A549 (cell line): ENCODE measurements at regions not wholly inside any gene's neighbourhood (a gene's known extent, or its start where the extent isn't known, plus 50 kb on each side); places are given as distances from the start of the nearest gene placed in this dataset.

Source experiments
- ATAC-seq, 2 experiments: fragments of 200-7000 bp in 1 of 2; fragments of >200 bp in 1 of 2; cut with Nextera tagmentation in 1 of 2; cut with Tn5 transposase in 1 of 2; 3 replicates each; pipeline versions ENCODE4 v1.8.0 to v1.9.1; 2018 to 2020; ENCODE audit warnings: mild to moderate bottlenecking in 1 of 2, moderate library complexity in 1 of 2
- CTCF ChIA-PET: fragments of 300-600 bp; sonication (Branson Sonifier 250); formaldehyde crosslinking; extraction: SDS; loops from one replicate; lab custom pipeline; 2021; ENCODE audit warnings: antibody characterized with exemption, inconsistent platforms; lab: Yijun Ruan, JAX
- POLR2A ChIA-PET: fragments of 350-600 bp; formaldehyde crosslinking; extraction: SDS; loops from one replicate; lab custom pipeline; 2021; ENCODE audit warnings: antibody characterized with exemption, inconsistent platforms; lab: Yijun Ruan, JAX
- DNase-seq, 2 experiments: peaks; one replicate each; pipeline versions ENCODE4 v3.0.0 to v3.0.0-alpha.2; 2011 to 2016; ENCODE audit warnings: low read depth in 1 of 2, low spot score in 1 of 2
- FAIRE-seq: peaks from 2 replicates; lab custom pipeline; 2011; peaks lifted over from hg19 to GRCh38; lab: Jason Lieb, UNC
- H3K27ac ChIP-seq, 2 experiments: fragments of >200 bp; sonication (Bioruptor Twin); formaldehyde crosslinking; 3 replicates each; pipeline ENCODE4 v1.5.1; 2016 to 2017
- H3K4me1 ChIP-seq: fragments of >200 bp; sonication (Bioruptor Twin); formaldehyde crosslinking; 3 replicates; pipeline ENCODE4 v1.6.1; 2016
- H3K4me2 ChIP-seq: fragments of >200 bp; sonication (Bioruptor Twin); formaldehyde crosslinking; 3 replicates; pipeline ENCODE4 v1.6.1; 2016
- H3K4me3 ChIP-seq: fragments of >200 bp; sonication (Bioruptor Twin); formaldehyde crosslinking; 3 replicates; pipeline ENCODE4 v1.5.1; 2016
- H3K9me3 ChIP-seq: fragments of >200 bp; sonication (Bioruptor Twin); formaldehyde crosslinking; 3 replicates; pipeline ENCODE4 v1.6.1; 2016
- BHLHE40 ChIP-seq: IDR thresholded peaks from 2 replicates; pipeline ENCODE4 v1.6.1; 2012; ENCODE audit warnings: low read depth, low read length, inconsistent platforms
- CBX2 ChIP-seq: fragments of 200-600 bp; sonication (generic); IDR thresholded peaks from 2 replicates; pipeline ENCODE4 v1.6.1; 2016; ENCODE audit warnings: low read depth, mild to moderate bottlenecking, borderline replicate concordance
- CBX8 ChIP-seq: fragments of 200-600 bp; sonication (generic); IDR thresholded peaks from 2 replicates; pipeline ENCODE4 v1.6.1; 2016
- CHD4 ChIP-seq: fragments of 200-600 bp; sonication (generic); IDR thresholded peaks from 2 replicates; pipeline ENCODE4 v1.6.1; 2016; ENCODE audit warnings: antibody characterized with exemption, mild to moderate bottlenecking, borderline replicate concordance
- EHMT2 ChIP-seq: fragments of 200-600 bp; sonication (generic); IDR thresholded peaks from 2 replicates; pipeline ENCODE4 v1.6.1; 2016; ENCODE audit warnings: antibody characterized with exemption, low read depth, mild to moderate bottlenecking, moderate library complexity
- EP300 ChIP-seq, 2 experiments: fragments of >200 bp; sonication (Bioruptor Twin); formaldehyde crosslinking; IDR thresholded peaks; 2 replicates in 1 of 2; 3 replicates in 1 of 2; pipeline ENCODE4 v1.6.1; 2016 to 2017
- ESRRA ChIP-seq: fragments of 150-350 bp; IDR thresholded peaks from 2 replicates; pipeline ENCODE4 v1.6.1; 2014; ENCODE audit warnings: mild to moderate bottlenecking, low read length, borderline replicate concordance
- FOSB ChIP-seq: fragments of 250-450 bp; sonication (Bioruptor Pico); IDR thresholded peaks from 2 replicates; pipeline ENCODE4 v1.5.0; 2020; ENCODE audit warnings: mild to moderate bottlenecking, moderate library complexity
- FOXS1 ChIP-seq: fragments of 250-450 bp; sonication (Bioruptor Pico); IDR thresholded peaks from 2 replicates; pipeline ENCODE4 v1.5.0; 2020; ENCODE audit warnings: mild to moderate bottlenecking, moderate library complexity
- GATA3 ChIP-seq: IDR thresholded peaks from 2 replicates; pipeline ENCODE4 v1.6.1; 2012; ENCODE audit warnings: borderline replicate concordance
- HDAC2 ChIP-seq: fragments of 200-600 bp; sonication (generic); IDR thresholded peaks from 2 replicates; pipeline ENCODE4 v1.6.1; 2016
- HOXA7 ChIP-seq: fragments of 250-450 bp; sonication (Bioruptor Pico); IDR thresholded peaks from 2 replicates; pipeline ENCODE4 v1.5.0; 2020; ENCODE audit warnings: mild to moderate bottlenecking, moderate library complexity
- JUN ChIP-seq, 2 experiments: fragments of >200 bp; sonication (Bioruptor Twin); formaldehyde crosslinking; IDR thresholded peaks; 2 replicates in 1 of 2; 3 replicates in 1 of 2; pipeline ENCODE4 v1.6.1; 2016 to 2017
- KDM1A ChIP-seq: fragments of 200-600 bp; sonication (generic); IDR thresholded peaks from 2 replicates; pipeline ENCODE4 v1.6.1; 2016; ENCODE audit warnings: low read depth, mild to moderate bottlenecking
- MAZ ChIP-seq: fragments of 150-350 bp; IDR thresholded peaks from 2 replicates; pipeline ENCODE4 v1.6.1; 2014; ENCODE audit warnings: antibody characterized with exemption, low read depth, low read length, borderline replicate concordance
- MYC ChIP-seq: IDR thresholded peaks from 2 replicates; pipeline ENCODE4 v1.6.1; 2012; ENCODE audit warnings: mild to moderate bottlenecking, inconsistent platforms, low read length, improper control_type of control experiment, borderline replicate concordance
- POLR2AphosphoS2 ChIP-seq: conservative IDR thresholded peaks from 2 replicates; pipeline ENCODE4 v1.6.1; 2012; ENCODE audit warnings: low read length, improper control_type of control experiment, inconsistent platforms
- RAD21 ChIP-seq, 2 experiments: fragments of >200 bp in 1 of 2; sonication (Bioruptor Twin) in 1 of 2; formaldehyde crosslinking in 1 of 2; IDR thresholded peaks in 1 of 2; conservative IDR thresholded peaks in 1 of 2; 2 replicates in 1 of 2; 3 replicates in 1 of 2; pipeline ENCODE4 v1.6.1; 2012 to 2018; ENCODE audit warnings: inconsistent platforms in 1 of 2
- RARB ChIP-seq: fragments of 250-450 bp; sonication (Bioruptor Pico); IDR thresholded peaks from 2 replicates; pipeline ENCODE4 v1.8.0; 2021; ENCODE audit warnings: mild to moderate bottlenecking, moderate library complexity
- RFX5 ChIP-seq: fragments of 450-650 bp; IDR thresholded peaks from 2 replicates; pipeline ENCODE4 v1.7.1; 2014; ENCODE audit warnings: antibody characterized with exemption, mild to moderate bottlenecking, moderate library complexity
- RNF2 ChIP-seq: fragments of 200-600 bp; sonication (generic); IDR thresholded peaks from 2 replicates; pipeline ENCODE4 v1.6.1; 2016; ENCODE audit warnings: low read depth, mild to moderate bottlenecking, antibody characterized with exemption, moderate library complexity, borderline replicate concordance
- SMC3 ChIP-seq: fragments of >200 bp; sonication (Bioruptor Twin); formaldehyde crosslinking; IDR thresholded peaks from 3 replicates; pipeline ENCODE4 v1.6.1; 2018; ENCODE audit warnings: inconsistent platforms
- SREBF2 ChIP-seq: fragments of 450-650 bp; IDR thresholded peaks from 2 replicates; pipeline ENCODE4 v1.6.1; 2014; ENCODE audit warnings: mild to moderate bottlenecking, moderate library complexity
- TFCP2L1 ChIP-seq: fragments of 250-450 bp; sonication (Bioruptor Pico); IDR thresholded peaks from 2 replicates; pipeline ENCODE4 v1.5.0; 2021; ENCODE audit warnings: mild to moderate bottlenecking
- TP53 ChIP-seq: fragments of 250-450 bp; sonication (Bioruptor Pico); IDR thresholded peaks from 2 replicates; pipeline ENCODE4 v1.5.0; 2021; ENCODE audit warnings: mild to moderate bottlenecking, moderate library complexity
- ZC3H11A ChIP-seq: fragments of 450-650 bp; IDR thresholded peaks from 2 replicates; pipeline ENCODE4 v1.6.1; 2014; ENCODE audit warnings: antibody characterized with exemption, mild to moderate bottlenecking
- ZNF302 ChIP-seq: fragments of 250-450 bp; sonication (Bioruptor Pico); IDR thresholded peaks from 2 replicates; pipeline ENCODE4 v1.9.0; 2021; ENCODE audit warnings: inconsistent platforms, mild to moderate bottlenecking, moderate library complexity
- ZSCAN20 ChIP-seq: fragments of 250-450 bp; sonication (Bioruptor Pico); IDR thresholded peaks from 2 replicates; pipeline ENCODE4 v1.8.0; 2022; ENCODE audit warnings: mild to moderate bottlenecking, moderate library complexity
- WGBS: methylation state at CpG from one replicate; pipeline ENCODE4 v1.1.6; 2017; ENCODE audit errors: missing lambda C conversion rate; 5-methylcytosine and 5-hydroxymethylcytosine counted together
- TF ChIP-seq, protein P1 (sequence below): IDR thresholded peaks from 2 replicates; pipeline ENCODE4 v1.6.1; 2012; ENCODE audit warnings: low read depth, borderline replicate concordance
- TF ChIP-seq, protein P2 (sequence below): fragments of >200 bp; sonication (Bioruptor Twin); formaldehyde crosslinking; IDR thresholded peaks from 3 replicates; pipeline ENCODE4 v1.5.1; 2016

DNA sequence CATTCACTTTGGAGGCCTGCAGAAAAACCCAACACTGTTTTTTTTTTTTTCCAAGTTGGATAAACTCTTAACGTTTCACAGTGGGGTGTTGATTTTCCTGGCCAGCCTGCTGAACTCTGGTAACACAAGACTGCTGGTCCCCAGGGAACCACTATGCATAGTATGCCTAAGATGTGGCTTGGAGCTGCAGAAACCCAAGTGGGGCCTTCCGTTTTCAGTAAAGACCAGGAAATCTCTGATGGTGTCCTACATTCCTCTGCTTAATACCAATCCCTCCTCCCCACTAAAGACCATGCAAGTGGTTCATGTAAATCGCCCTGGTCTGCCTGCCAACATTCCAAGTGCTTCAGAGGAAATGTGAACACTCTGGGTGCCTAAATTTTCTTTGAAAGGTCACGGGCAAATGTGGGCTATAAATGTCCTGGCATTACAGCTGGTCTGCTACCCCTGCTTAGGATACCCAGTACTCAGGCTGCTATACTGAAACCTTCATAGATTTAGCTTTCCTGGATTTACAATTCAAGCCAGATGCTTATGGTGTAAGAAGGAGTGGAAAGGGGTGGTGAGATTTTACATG, 615.4 kb downstream of the MAFB start:
- CTCF ChIA-PET: no interaction called here

DNA sequence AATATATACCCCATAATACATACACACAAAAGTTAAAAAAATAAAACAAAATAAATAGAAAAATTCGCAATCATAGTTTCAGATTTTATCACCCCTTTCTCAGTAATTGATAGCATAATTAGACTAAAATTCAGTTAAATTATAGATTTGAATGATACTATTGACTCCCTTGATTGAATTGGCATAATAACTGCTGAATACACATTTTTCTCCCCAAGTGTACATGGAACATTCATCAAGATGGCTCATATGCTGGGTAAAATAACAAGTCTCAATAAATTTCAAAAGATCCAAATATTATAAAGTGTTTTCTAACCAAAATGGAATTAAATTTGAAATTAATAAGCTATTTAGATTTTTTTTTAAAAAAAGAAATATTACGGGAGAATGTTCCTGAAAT, 616.1 kb downstream of the MAFB start:
- Histone ChIP-seq H3K4me2 (no peak overlapping the region), H3K9me3 (no peaks in the 10 kb centered on the region), H3K27ac (no peak overlapping the region), H3K4me3 (no peak overlapping the region), H3K4me1 (no peaks in the 10 kb centered on the region)
- WGBS: 35% methylated on average over 2 of the region's 2 CpGs
- POLR2A ChIA-PET: no interaction called here
- no peak for DNase-seq
- TF ChIP-seq KDM1A (no peak), ZC3H11A (no peak), SREBF2 (no peak), RAD21 (conservative IDR thresholded peaks at IDR 0.05 in 1 of 2, IDR thresholded peaks at IDR 0.05 in 1 of 2) (no peak), TFCP2L1 (CRISPR knock-in tag) (no peak), ZNF302 (no peak), SMC3 (no peak), CHD4 (no peak), FOXS1 (CRISPR knock-in tag) (no peak), ESRRA (no peak)
- CTCF ChIA-PET: no interaction called here
- ATAC-seq: no peak
- no peak for FAIRE-seq

More for the DNA sequence above, 615.4 kb downstream of the MAFB start:
- H3K27ac ChIP-seq: no peak overlapping the region
- no peaks in the 10 kb centered on the region for H3K4me1 ChIP-seq
- POLR2A ChIA-PET: no interaction called here
- no peak for DNase-seq
- no peak overlapping the region for H3K4me3 ChIP-seq
- FAIRE-seq: no peak
- no peak overlapping the region for H3K4me2 ChIP-seq
- no peaks in the 10 kb centered on the region for H3K9me3 ChIP-seq
- TF ChIP-seq JUN (IDR thresholded peaks at IDR 0.05) (no peak), MAZ (no peak), BHLHE40 (no peak), HOXA7 (no peak), ZSCAN20 (CRISPR knock-in tag) (no peak), CBX2 (no peak), HDAC2 (no peak), RARB (CRISPR knock-in tag) (no peak), MYC (no peak), RNF2 (no peak), SMC3 (no peak), POLR2AphosphoS2 (no peak), EHMT2 (no peak)
- TF ChIP-seq, protein P1, sequence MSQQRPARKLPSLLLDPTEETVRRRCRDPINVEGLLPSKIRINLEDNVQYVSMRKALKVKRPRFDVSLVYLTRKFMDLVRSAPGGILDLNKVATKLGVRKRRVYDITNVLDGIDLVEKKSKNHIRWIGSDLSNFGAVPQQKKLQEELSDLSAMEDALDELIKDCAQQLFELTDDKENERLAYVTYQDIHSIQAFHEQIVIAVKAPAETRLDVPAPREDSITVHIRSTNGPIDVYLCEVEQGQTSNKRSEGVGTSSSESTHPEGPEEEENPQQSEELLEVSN: no peak
- TF ChIP-seq, protein P2, sequence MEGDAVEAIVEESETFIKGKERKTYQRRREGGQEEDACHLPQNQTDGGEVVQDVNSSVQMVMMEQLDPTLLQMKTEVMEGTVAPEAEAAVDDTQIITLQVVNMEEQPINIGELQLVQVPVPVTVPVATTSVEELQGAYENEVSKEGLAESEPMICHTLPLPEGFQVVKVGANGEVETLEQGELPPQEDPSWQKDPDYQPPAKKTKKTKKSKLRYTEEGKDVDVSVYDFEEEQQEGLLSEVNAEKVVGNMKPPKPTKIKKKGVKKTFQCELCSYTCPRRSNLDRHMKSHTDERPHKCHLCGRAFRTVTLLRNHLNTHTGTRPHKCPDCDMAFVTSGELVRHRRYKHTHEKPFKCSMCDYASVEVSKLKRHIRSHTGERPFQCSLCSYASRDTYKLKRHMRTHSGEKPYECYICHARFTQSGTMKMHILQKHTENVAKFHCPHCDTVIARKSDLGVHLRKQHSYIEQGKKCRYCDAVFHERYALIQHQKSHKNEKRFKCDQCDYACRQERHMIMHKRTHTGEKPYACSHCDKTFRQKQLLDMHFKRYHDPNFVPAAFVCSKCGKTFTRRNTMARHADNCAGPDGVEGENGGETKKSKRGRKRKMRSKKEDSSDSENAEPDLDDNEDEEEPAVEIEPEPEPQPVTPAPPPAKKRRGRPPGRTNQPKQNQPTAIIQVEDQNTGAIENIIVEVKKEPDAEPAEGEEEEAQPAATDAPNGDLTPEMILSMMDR: no peak
- 0% methylated on average over 4 of the region's 4 CpGs for WGBS
- ATAC-seq: no peak

DNA sequence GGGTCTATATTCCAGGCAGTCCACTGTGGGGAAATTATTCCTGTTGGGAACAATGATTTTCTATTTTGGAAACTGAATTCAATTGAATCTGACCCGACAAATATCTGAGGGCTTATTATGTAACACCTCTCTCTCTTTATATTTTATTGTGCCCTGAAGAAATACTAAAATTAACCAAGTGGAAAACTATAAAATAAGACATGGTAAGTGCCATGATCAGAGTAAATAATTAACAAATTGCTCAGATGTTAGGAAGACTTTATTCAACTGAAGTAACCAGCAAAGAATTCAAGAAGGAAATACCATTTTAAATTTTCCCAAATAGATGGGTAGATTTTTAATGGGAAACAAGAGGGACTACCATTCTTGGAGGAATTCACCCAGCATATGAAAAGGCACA, 632.9 kb downstream of the MAFB start:
- no peak overlapping the region for H3K27ac ChIP-seq
- POLR2A ChIA-PET: no interaction called here
- 0% methylated on average over 1 of the region's 1 CpG for WGBS
- ATAC-seq: no peak
- TF ChIP-seq ZC3H11A (no peak), FOSB (CRISPR knock-in tag) (no peak), TP53 (no peak), GATA3 (no peak), KDM1A (no peak), CBX8 (no peak), CBX2 (no peak), JUN (IDR thresholded peaks at IDR 0.05) (no peak), RFX5 (no peak), EP300 (IDR thresholded peaks at IDR 0.05) (no peak)
- H3K4me1 ChIP-seq: no peaks in the 10 kb centered on the region
- no peak overlapping the region for H3K4me2 ChIP-seq
- CTCF ChIA-PET: no interaction called here
- DNase-seq: no peak
- no peak for FAIRE-seq
- H3K9me3 ChIP-seq: no peaks in the 10 kb centered on the region
- H3K4me3 ChIP-seq: no peak overlapping the region
